ENCODE measurements at regions not wholly inside any gene's neighbourhood (a gene's known extent, or its start where the extent isn't known, plus 50 kb on each side); places are given as distances from the start of the nearest gene placed in this dataset.

DNA sequence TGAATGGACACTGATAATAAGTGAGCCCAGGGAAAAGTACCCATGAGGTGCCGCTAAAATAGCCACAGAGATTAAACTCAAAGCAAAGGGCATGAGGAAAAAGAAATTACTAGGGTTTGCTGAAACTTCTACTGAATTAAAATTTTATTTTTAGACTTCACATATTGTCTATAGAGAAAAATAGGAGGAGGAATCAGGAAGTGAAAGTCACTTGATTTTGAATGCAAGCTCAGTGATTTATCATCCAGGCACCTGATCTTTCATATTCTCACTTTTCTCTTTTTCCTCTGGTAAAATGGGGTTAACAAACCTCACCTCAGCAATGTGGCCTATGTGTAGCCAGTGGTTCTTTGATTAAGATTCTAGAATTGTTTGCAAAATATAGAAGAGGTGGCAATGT, 479.8 kb downstream of the BCL11B start:
- POLR2A ChIA-PET, result no interaction called here

GRCh38 chr14:98798099-98798498, 473.9 kb downstream of the BCL11B start:
- H3K36me3 Mint-ChIP-seq, result peaks cover 11% of the 10 kb centered on the region
- peaks cover 0 to under 1% (median 0%) of the 10 kb centered on the region in 3 donors for H3K4me1 Mint-ChIP-seq
- no peaks in the 10 kb centered on the region for H3K27me3 Mint-ChIP-seq
- WGBS (ENCODE audit: insufficient coverage), result 86% methylated on average over 3 of the region's 4 CpGs
- Histone ChIP-seq H3K9me3 (no peaks in the 10 kb centered on the region), H3K4me3 (ENCODE audit: control insufficient read depth in 1 of 2, extremely low read depth in 1 of 2, low read length in 1 of 2) (no peak overlapping the region), H3K36me3 (ENCODE audit: control insufficient read depth in 2 of 2, extremely low read depth in 1 of 2, insufficient read depth in 1 of 2, low read length in 1 of 2) (no peaks in the 10 kb centered on the region), H3K27me3 (replicated peaks in 1 of 2; ENCODE audit: control insufficient read depth in 2 of 2, extremely low read depth in 1 of 2, insufficient read depth in 2 of 2, low read length in 1 of 2) (peaks cover 0 to 8% of the 10 kb centered on the region in 2 experiments), H3K4me1 (ENCODE audit: control insufficient read depth in 1 of 2, extremely low read depth in 1 of 2, insufficient read depth in 2 of 2, low read length in 2 of 2) (no peaks in the 10 kb centered on the region), H3K27ac (ENCODE audit: low read length) (no peak overlapping the region)
- no peak overlapping the region for H3K4me3 Mint-ChIP-seq
- no peak for DNase-seq
- ChIA-PET CTCF (no interaction called here), POLR2A (no interaction called here)
- peaks cover 2 to 19% (median 12%) of the 10 kb centered on the region in 3 donors for H3K9me3 Mint-ChIP-seq
- H3K27ac Mint-ChIP-seq, result no peak overlapping the region
- no peak for ATAC-seq (replicated peaks in 1 of 4)

More for the DNA sequence above, 479.8 kb downstream of the BCL11B start:
- peaks cover 0 to 2% of the 10 kb centered on the region in 2 experiments for H3K27me3 ChIP-seq (replicated peaks in 1 of 2; ENCODE audit: control insufficient read depth in 2 of 2, extremely low read depth in 1 of 2, insufficient read depth in 2 of 2, low read length in 1 of 2)
- no peak overlapping the region for H3K4me3 Mint-ChIP-seq
- CTCF ChIA-PET, result interaction anchor here in 1 of 2 donors (1.1 kb wide), 1 partner anchor 37 kb away, joined by 3 read pairs; no protein-coding TSS in a partner anchor
- H3K27me3 Mint-ChIP-seq, result peaks cover 0 to 7% of the 10 kb centered on the region in 2 donors
- H3K9me3 Mint-ChIP-seq, result peaks cover 2 to 21% (median 12%) of the 10 kb centered on the region in 3 donors
- H3K4me1 ChIP-seq (ENCODE audit: control insufficient read depth in 1 of 2, extremely low read depth in 1 of 2, insufficient read depth in 2 of 2, low read length in 2 of 2), result no peaks in the 10 kb centered on the region
- WGBS (ENCODE audit: insufficient coverage), result no CpG with 5 or more reads among the region's 1 CpG
- DNase-seq (no peak), ATAC-seq (replicated peaks in 1 of 4) (no peak)
- peaks cover 12% of the 10 kb centered on the region for H3K36me3 Mint-ChIP-seq
- no peaks in the 10 kb centered on the region for H3K36me3 ChIP-seq (ENCODE audit: control insufficient read depth in 2 of 2, extremely low read depth in 1 of 2, insufficient read depth in 1 of 2, low read length in 1 of 2)
- H3K4me3 ChIP-seq (ENCODE audit: control insufficient read depth in 1 of 2, extremely low read depth in 1 of 2, low read length in 1 of 2), result no peak overlapping the region
- H3K27ac Mint-ChIP-seq, result no peak overlapping the region
- H3K27ac ChIP-seq (ENCODE audit: low read length), result no peak overlapping the region
- no peaks in the 10 kb centered on the region for H3K9me3 ChIP-seq
- H3K4me1 Mint-ChIP-seq, result peaks cover 0 to 10% (median 0%) of the 10 kb centered on the region in 3 donors

- no peaks in the 10 kb centered on the region for H3K36me3 ChIP-seq (ENCODE audit: control insufficient read depth in 2 of 2, extremely low read depth in 1 of 2, insufficient read depth in 1 of 2, low read length in 1 of 2)
- WGBS (ENCODE audit: insufficient coverage), result 67% methylated on average over 1 of the region's 4 CpGs
- Mint-ChIP-seq H3K36me3 (no peaks in the 10 kb centered on the region), H3K27ac (no peak overlapping the region), H3K4me1 (peaks cover 0 to 2% (median 0%) of the 10 kb centered on the region in 3 donors), H3K9me3 (peaks cover 0 to 4% (median 0%) of the 10 kb centered on the region in 3 donors), H3K4me3 (no peak overlapping the region), H3K27me3 (no peaks in the 10 kb centered on the region)
- ChIA-PET CTCF (no interaction called here), POLR2A (no interaction called here)
- H3K9me3 ChIP-seq, result no peaks in the 10 kb centered on the region
- H3K27me3 ChIP-seq (replicated peaks in 1 of 2; ENCODE audit: control insufficient read depth in 2 of 2, extremely low read depth in 1 of 2, insufficient read depth in 2 of 2, low read length in 1 of 2), result peaks cover 0 to 8% of the 10 kb centered on the region in 2 experiments
- ATAC-seq (replicated peaks in 1 of 4), result no peak
- no peak overlapping the region for H3K27ac ChIP-seq (ENCODE audit: low read length)
- no peak for DNase-seq
- H3K4me1 ChIP-seq (ENCODE audit: control insufficient read depth in 1 of 2, extremely low read depth in 1 of 2, insufficient read depth in 2 of 2, low read length in 2 of 2), result no peaks in the 10 kb centered on the region
- no peak overlapping the region for H3K4me3 ChIP-seq (ENCODE audit: control insufficient read depth in 1 of 2, extremely low read depth in 1 of 2, low read length in 1 of 2)
Observed at GRCh38 chr14:98799891-98800290, 472.1 kb downstream of the BCL11B start.

- CTCF ChIA-PET, result no interaction called here
- Mint-ChIP-seq H3K27ac (no peak overlapping the region), H3K4me3 (no peak overlapping the region), H3K27me3 (no peaks in the 10 kb centered on the region), H3K9me3 (no peaks in the 10 kb centered on the region), H3K4me1 (peaks cover 0 to 2% (median 0%) of the 10 kb centered on the region in 3 donors), H3K36me3 (no peaks in the 10 kb centered on the region)
- ATAC-seq (replicated peaks in 1 of 4) (no peak), DNase-seq (no peak)
- H3K4me1 ChIP-seq (ENCODE audit: control insufficient read depth in 1 of 2, extremely low read depth in 1 of 2, insufficient read depth in 2 of 2, low read length in 2 of 2), result no peaks in the 10 kb centered on the region
- no peak overlapping the region for H3K4me3 ChIP-seq (ENCODE audit: control insufficient read depth in 1 of 2, extremely low read depth in 1 of 2, low read length in 1 of 2)
- POLR2A ChIA-PET, result no interaction called here
- no peaks in the 10 kb centered on the region for H3K9me3 ChIP-seq
- WGBS (ENCODE audit: insufficient coverage), result 73% methylated on average over 9 of the region's 9 CpGs
- no peaks in the 10 kb centered on the region for H3K36me3 ChIP-seq (ENCODE audit: control insufficient read depth in 2 of 2, extremely low read depth in 1 of 2, insufficient read depth in 1 of 2, low read length in 1 of 2)
- no peak overlapping the region for H3K27ac ChIP-seq (ENCODE audit: low read length)
- peaks cover 0 to 8% of the 10 kb centered on the region in 2 experiments for H3K27me3 ChIP-seq (replicated peaks in 1 of 2; ENCODE audit: control insufficient read depth in 2 of 2, extremely low read depth in 1 of 2, insufficient read depth in 2 of 2, low read length in 1 of 2)
Observed at GRCh38 chr14:98802044-98802443, 470.0 kb downstream of the BCL11B start.

DNA sequence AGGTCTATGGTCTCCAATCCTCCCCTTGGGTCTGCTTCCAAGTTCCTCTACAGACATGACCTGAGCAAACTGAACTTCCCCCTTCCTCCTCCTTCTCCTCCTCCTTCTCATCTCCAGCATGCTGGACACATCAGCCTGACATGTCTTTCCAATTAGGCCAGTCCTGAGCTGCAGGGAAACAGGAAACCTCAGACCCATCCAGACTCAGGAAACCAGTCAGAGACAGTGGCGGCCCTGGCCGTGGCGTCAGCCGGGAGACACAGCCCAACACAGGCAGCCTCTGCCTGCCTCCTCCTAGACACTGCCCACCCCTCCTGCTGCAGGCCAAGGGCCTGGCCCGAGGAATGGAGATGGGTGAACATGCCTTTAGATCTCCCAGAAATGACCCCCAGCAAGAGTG, 468.8 kb downstream of the BCL11B start:
- CTCF ChIA-PET, result no interaction called here
- POLR2A ChIA-PET, result no interaction called here
- WGBS (ENCODE audit: insufficient coverage), result 83% methylated on average over 1 of the region's 5 CpGs
- Mint-ChIP-seq H3K36me3 (no peaks in the 10 kb centered on the region), H3K27me3 (no peaks in the 10 kb centered on the region), H3K4me1 (peaks cover 0 to 2% (median 0%) of the 10 kb centered on the region in 3 donors), H3K27ac (no peak overlapping the region), H3K4me3 (no peak overlapping the region), H3K9me3 (no peaks in the 10 kb centered on the region)
- Histone ChIP-seq H3K4me1 (ENCODE audit: control insufficient read depth in 1 of 2, extremely low read depth in 1 of 2, insufficient read depth in 2 of 2, low read length in 2 of 2) (no peaks in the 10 kb centered on the region), H3K27ac (ENCODE audit: low read length) (no peak overlapping the region), H3K9me3 (no peaks in the 10 kb centered on the region), H3K27me3 (replicated peaks in 1 of 2; ENCODE audit: control insufficient read depth in 2 of 2, extremely low read depth in 1 of 2, insufficient read depth in 2 of 2, low read length in 1 of 2) (peaks cover 0 to 8% of the 10 kb centered on the region in 2 experiments), H3K36me3 (ENCODE audit: control insufficient read depth in 2 of 2, extremely low read depth in 1 of 2, insufficient read depth in 1 of 2, low read length in 1 of 2) (no peaks in the 10 kb centered on the region), H3K4me3 (ENCODE audit: control insufficient read depth in 1 of 2, extremely low read depth in 1 of 2, low read length in 1 of 2) (no peak overlapping the region)
- DNase-seq (no peak), ATAC-seq (replicated peaks in 1 of 4) (no peak)

DNA sequence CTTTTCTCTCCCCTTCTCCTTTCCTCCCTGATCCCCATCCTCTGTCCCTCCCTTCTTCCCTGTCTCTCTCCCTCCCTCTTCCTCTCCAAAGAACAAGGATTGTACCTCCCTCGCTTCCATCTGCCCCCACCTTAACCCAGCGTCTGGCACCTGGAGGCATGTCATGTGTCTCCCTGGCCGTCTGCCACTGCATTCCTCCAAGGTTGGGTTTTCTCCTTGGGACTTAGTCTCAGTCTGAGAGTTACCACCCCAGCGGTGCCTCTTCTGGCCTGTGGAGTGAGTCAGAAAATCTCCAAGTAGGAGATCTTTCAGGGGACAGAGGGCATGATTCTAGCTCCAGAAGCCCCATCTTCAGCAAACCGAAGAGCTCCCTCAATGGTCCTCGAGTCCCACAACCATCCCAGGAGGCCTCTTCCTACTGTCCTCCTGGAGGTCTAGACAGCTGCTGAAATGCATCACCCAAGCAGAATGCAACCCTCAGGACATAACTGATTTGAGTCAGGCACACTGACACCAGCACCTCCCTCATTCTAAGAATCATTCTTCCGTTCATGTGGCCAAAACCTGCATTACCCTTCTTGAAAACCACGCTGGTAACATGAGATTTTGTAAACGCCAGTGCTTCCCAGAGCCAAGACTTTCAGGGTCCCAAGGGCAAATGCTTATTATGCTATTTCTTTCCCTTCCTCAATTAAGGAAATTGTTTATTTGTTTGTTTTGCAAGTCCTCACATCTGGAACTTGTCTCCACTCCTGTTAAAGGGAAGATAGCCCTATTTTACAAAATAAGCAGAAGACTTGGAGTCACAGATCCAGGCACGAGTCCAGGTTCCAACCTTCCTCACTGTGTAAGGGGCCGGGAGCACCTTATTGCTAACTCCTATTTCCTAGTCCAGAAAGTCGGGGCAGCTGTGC, 463.2 kb downstream of the BCL11B start:
- 82% methylated on average over 5 of the region's 12 CpGs for WGBS (ENCODE audit: insufficient coverage)
- no peaks in the 10 kb centered on the region for H3K36me3 Mint-ChIP-seq
- DNase-seq, result no peak
- Histone ChIP-seq H3K36me3 (ENCODE audit: control insufficient read depth in 2 of 2, extremely low read depth in 1 of 2, insufficient read depth in 1 of 2, low read length in 1 of 2) (no peaks in the 10 kb centered on the region), H3K4me1 (ENCODE audit: control insufficient read depth in 1 of 2, extremely low read depth in 1 of 2, insufficient read depth in 2 of 2, low read length in 2 of 2) (no peaks in the 10 kb centered on the region), H3K27me3 (replicated peaks in 1 of 2; ENCODE audit: control insufficient read depth in 2 of 2, extremely low read depth in 1 of 2, insufficient read depth in 2 of 2, low read length in 1 of 2) (peaks cover 0 to 7% of the 10 kb centered on the region in 2 experiments), H3K9me3 (no peaks in the 10 kb centered on the region), H3K27ac (ENCODE audit: low read length) (no peak overlapping the region), H3K4me3 (ENCODE audit: control insufficient read depth in 1 of 2, extremely low read depth in 1 of 2, low read length in 1 of 2) (no peak overlapping the region)
- no peaks in the 10 kb centered on the region for H3K9me3 Mint-ChIP-seq
- ATAC-seq (replicated peaks in 1 of 4), result no peak
- H3K27me3 Mint-ChIP-seq, result peaks cover 3% of the 10 kb centered on the region in 2 donors
- ChIA-PET POLR2A (interaction anchor here in 1 of 2 donors (0.9 kb wide), 1 partner anchor 48 kb away, joined by 3 read pairs; no protein-coding TSS in a partner anchor), CTCF (no interaction called here)
- H3K4me1 Mint-ChIP-seq, result peaks cover 0 to 3% (median 2%) of the 10 kb centered on the region in 3 donors
- no peak overlapping the region for H3K27ac Mint-ChIP-seq
- no peak overlapping the region for H3K4me3 Mint-ChIP-seq
